H9 (cell line): ENCODE measurements at regions not wholly inside any gene's neighbourhood (a gene's known extent, or its start where the extent isn't known, plus 50 kb on each side); places are given as distances from the start of the nearest gene placed in this dataset.

ENCODE experiments used
- DNase-seq: peaks from one replicate; pipeline ENCODE4 v3.0.0-alpha.2; 2017
- H2AFZ ChIP-seq: one replicate; pipeline ENCODE4 v1.6.1; 2013; ENCODE audit warnings: mild to moderate bottlenecking, low read length, control low read depth, moderate library complexity
- H2AK5ac ChIP-seq: 2 replicates; pipeline ENCODE4 v1.6.1; 2013; ENCODE audit warnings: low read length, control low read depth, mixed read lengths; ENCODE audit not compliant: insufficient read length
- H2BK120ac ChIP-seq: one replicate; pipeline ENCODE4 v1.6.1; 2013; ENCODE audit warnings: low read depth, mild to moderate bottlenecking, low read length, control low read depth, inconsistent platforms; ENCODE audit not compliant: poor library complexity, severe bottlenecking
- H2BK12ac ChIP-seq: 2 replicates; pipeline ENCODE4 v1.6.1; 2013; ENCODE audit warnings: low read length, control low read depth, mixed read lengths, low read depth; ENCODE audit not compliant: insufficient read length
- H2BK15ac ChIP-seq: 2 replicates; pipeline ENCODE4 v1.6.1; 2013; ENCODE audit warnings: low read depth, low read length, control low read depth
- H2BK20ac ChIP-seq: one replicate; pipeline ENCODE4 v1.6.1; 2013; ENCODE audit warnings: low read depth, mild to moderate bottlenecking, low read length, control low read depth, inconsistent platforms; ENCODE audit not compliant: poor library complexity, severe bottlenecking
- H2BK5ac ChIP-seq: 2 replicates; pipeline ENCODE4 v1.6.1; 2013; ENCODE audit warnings: low read length, control low read depth, mixed read lengths; ENCODE audit not compliant: insufficient read length
- H3K14ac ChIP-seq: 2 replicates; pipeline ENCODE4 v1.6.1; 2013; ENCODE audit warnings: low read length, control low read depth; ENCODE audit not compliant: insufficient read depth
- H3K18ac ChIP-seq: 2 replicates; pipeline ENCODE4 v1.6.1; 2013; ENCODE audit warnings: low read depth, mild to moderate bottlenecking, mixed read lengths, low read length, control low read depth; ENCODE audit not compliant: insufficient read length
- H3K23ac ChIP-seq: 2 replicates; pipeline ENCODE4 v1.6.1; 2013; ENCODE audit warnings: low read length, control low read depth, mixed read lengths, low read depth; ENCODE audit not compliant: insufficient read length
- H3K23me2 ChIP-seq: 2 replicates; pipeline ENCODE4 v1.6.1; 2013; ENCODE audit warnings: low read depth, mild to moderate bottlenecking, mixed read lengths, low read length, control low read depth; ENCODE audit not compliant: insufficient read length, poor library complexity, severe bottlenecking
- H3K27ac ChIP-seq: 2 replicates; pipeline ENCODE4 v1.5.1; 2013; ENCODE audit warnings: low read length, control low read depth, mixed read lengths, low read depth; ENCODE audit not compliant: insufficient read length
- H3K27me3 ChIP-seq: 2 replicates; pipeline ENCODE4 v1.6.1; 2013; ENCODE audit warnings: low read length, control low read depth, inconsistent platforms; ENCODE audit not compliant: insufficient read depth
- H3K4ac ChIP-seq: 2 replicates; pipeline ENCODE4 v1.6.1; 2013; ENCODE audit warnings: low read depth, mild to moderate bottlenecking, control low read depth, inconsistent platforms, low read length, moderate library complexity
- H3K4me1 ChIP-seq: 2 replicates; pipeline ENCODE4 v1.6.1; 2013; ENCODE audit warnings: low read length, control low read depth, inconsistent platforms; ENCODE audit not compliant: insufficient read depth
- H3K4me2 ChIP-seq: 2 replicates; pipeline ENCODE4 v1.6.1; 2013; ENCODE audit warnings: low read length, control low read depth, mixed read lengths; ENCODE audit not compliant: insufficient read length, insufficient read depth
- H3K56ac ChIP-seq: 2 replicates; pipeline ENCODE4 v1.6.1; 2013; ENCODE audit warnings: low read depth, mild to moderate bottlenecking, mixed read lengths, low read length, control low read depth; ENCODE audit not compliant: insufficient read length
- H3K79me1 ChIP-seq: 2 replicates; pipeline ENCODE4 v1.6.1; 2013; ENCODE audit warnings: low read depth, mild to moderate bottlenecking, moderate library complexity, low read length, control low read depth, inconsistent platforms; ENCODE audit not compliant: insufficient read depth, poor library complexity, severe bottlenecking
- H3K79me2 ChIP-seq: 2 replicates; pipeline ENCODE4 v1.6.1; 2013; ENCODE audit warnings: low read length, control low read depth, inconsistent platforms; ENCODE audit not compliant: insufficient read depth
- H3K9ac ChIP-seq: 2 replicates; pipeline ENCODE4 v1.6.1; 2013; ENCODE audit warnings: low read length, control low read depth, mixed read lengths; ENCODE audit not compliant: insufficient read length; ENCODE audit errors: extremely low read depth
- H3K9me3 ChIP-seq: one replicate; pipeline ENCODE4 v1.6.1; 2013; ENCODE audit warnings: low read depth, low read length, inconsistent platforms; ENCODE audit not compliant: control insufficient read depth
- H3T11ph ChIP-seq: one replicate; pipeline ENCODE4 v1.6.1; 2013; ENCODE audit warnings: mild to moderate bottlenecking, low read length, control low read depth, inconsistent platforms
- H4K20me1 ChIP-seq: one replicate; pipeline ENCODE4 v1.6.1; 2013; ENCODE audit not compliant: control insufficient read depth, insufficient read length, insufficient read depth
- H4K5ac ChIP-seq: 2 replicates; pipeline ENCODE4 v1.6.1; 2013; ENCODE audit warnings: low read depth, mild to moderate bottlenecking, mixed read lengths, low read length, control low read depth; ENCODE audit not compliant: insufficient read length
- H4K8ac ChIP-seq: replicated peaks from 2 replicates; pipeline ENCODE4 v1.6.1; 2013; ENCODE audit warnings: low read length, control low read depth, mixed read lengths, low read depth; ENCODE audit not compliant: insufficient read length
- H4K91ac ChIP-seq: 2 replicates; pipeline ENCODE4 v1.6.1; 2013; ENCODE audit warnings: low read depth, mild to moderate bottlenecking, moderate library complexity, mixed read lengths, low read length, control low read depth; ENCODE audit not compliant: insufficient read length
- H3K27ac Mint-ChIP-seq, 3 experiments: 2 replicates in 2 of 3; 3 replicates in 1 of 3; pipeline ENCODE4 v1.8.0; 2020 to 2021; ENCODE audit warnings: mixed read lengths in 3 of 3, mild to moderate bottlenecking in 1 of 3, moderate library complexity in 1 of 3
- H3K27me3 Mint-ChIP-seq: 2 replicates; pipeline ENCODE4 v1.8.0; 2021; ENCODE audit warnings: low read depth, mild to moderate bottlenecking, moderate library complexity, mixed read lengths
- H3K36me3 Mint-ChIP-seq, 3 experiments: 2 replicates in 2 of 3; 3 replicates in 1 of 3; pipeline ENCODE4 v1.8.0; 2020 to 2021; ENCODE audit warnings: low read depth in 3 of 3, mixed read lengths in 3 of 3; ENCODE audit not compliant: insufficient read depth in 1 of 3
- H3K4me1 Mint-ChIP-seq, 2 experiments: 2 replicates each; pipeline ENCODE4 v1.8.0; 2020; ENCODE audit warnings: mixed read lengths in 2 of 2
- H3K4me3 Mint-ChIP-seq, 2 experiments: 2 replicates in 1 of 2; 3 replicates in 1 of 2; pipeline ENCODE4 v1.8.0; 2020 to 2021; ENCODE audit warnings: mild to moderate bottlenecking in 2 of 2, mixed read lengths in 2 of 2, moderate library complexity in 1 of 2
- H3K9me3 Mint-ChIP-seq, 2 experiments: 2 replicates in 1 of 2; 3 replicates in 1 of 2; pipeline ENCODE4 v1.8.0; 2020; ENCODE audit warnings: mild to moderate bottlenecking in 2 of 2, mixed read lengths in 2 of 2, moderate library complexity in 1 of 2
- CTCF ChIP-seq: fragments of 200-600 bp; sonication (generic); conservative IDR thresholded peaks from 3 replicates; pipeline ENCODE4 v1.8.0; 2021; ENCODE audit warnings: antibody characterized with exemption, mild to moderate bottlenecking
- WGBS: extraction: QIAGEN DNeasy Blood & Tissue Kit; methylation state at CpG from one replicate; pipeline ENCODE4 v1.1.7; 2013; ENCODE audit warnings: missing lambda C conversion rate, low lambda C conversion rate, mixed read lengths; ENCODE audit not compliant: insufficient read length; ENCODE audit errors: extremely low coverage; 5-methylcytosine and 5-hydroxymethylcytosine counted together

DNA sequence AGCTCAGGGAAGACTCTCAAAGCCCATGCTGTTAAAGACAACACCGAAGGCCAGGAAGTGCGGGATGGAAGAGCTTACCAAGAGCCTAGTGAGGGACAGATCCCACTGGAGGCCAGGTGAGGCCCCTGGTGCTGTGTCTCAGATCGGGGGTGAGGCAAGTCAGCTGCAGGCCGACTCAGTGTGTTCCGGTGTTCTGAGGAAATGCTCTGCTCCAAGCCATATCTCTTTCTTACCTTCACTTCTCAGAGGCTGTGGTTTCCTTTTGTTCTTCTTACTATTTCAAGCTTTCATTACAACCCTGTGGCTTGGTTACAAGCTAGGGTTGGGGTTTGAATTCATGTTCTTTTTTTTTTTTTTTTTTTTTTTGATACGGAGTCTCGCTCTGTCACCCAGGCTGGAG lies 114.3 kb upstream of the ZFP64 start:
- H3K27me3 ChIP-seq, result no peaks in the 10 kb centered on the region; the same call in 1 of the 2 replicates
- H3K4me1 ChIP-seq, result peaks cover 7% of the 10 kb centered on the region; the same call in 1 of the 2 replicates
- H3K4me1 Mint-ChIP-seq, result peaks cover 14 to 22% of the 10 kb centered on the region in 2 experiments
- H2BK120ac ChIP-seq, result no peak overlapping the region
- H3K79me2 ChIP-seq, result no peaks in the 10 kb centered on the region
- H4K8ac ChIP-seq, result no peak overlapping the region
- H3K4ac ChIP-seq, result no peak overlapping the region
- H2BK15ac ChIP-seq, result no peak overlapping the region
- no peak overlapping the region for H3K4me2 ChIP-seq
- no peak overlapping the region for H2AFZ ChIP-seq
- no peaks in the 10 kb centered on the region for H3K23me2 ChIP-seq
- no peak overlapping the region for H3K23ac ChIP-seq
- H3K9me3 Mint-ChIP-seq, result no peaks in the 10 kb centered on the region
- H3K9me3 ChIP-seq, result no peaks in the 10 kb centered on the region
- no peak overlapping the region for H3K56ac ChIP-seq
- no peak overlapping the region for H3K9ac ChIP-seq
- H3K18ac ChIP-seq, result no peak overlapping the region
- no peak for TF ChIP-seq CTCF
- no peak overlapping the region for H3K4me3 Mint-ChIP-seq
- no peak overlapping the region for H2BK5ac ChIP-seq
- H2AK5ac ChIP-seq, result no peak overlapping the region
- H2BK12ac ChIP-seq, result no peak overlapping the region
- no peak overlapping the region for H3T11ph ChIP-seq
- no peaks in the 10 kb centered on the region for H3K36me3 Mint-ChIP-seq
- H3K14ac ChIP-seq, result no peak overlapping the region
- H3K27ac Mint-ChIP-seq, result no peak overlapping the region
- no peak overlapping the region for H4K91ac ChIP-seq
- no CpG with 5 or more reads among the region's 7 CpGs for WGBS
- no peak overlapping the region for H2BK20ac ChIP-seq
- H4K20me1 ChIP-seq, result no peaks in the 10 kb centered on the region
- no peak overlapping the region for H4K5ac ChIP-seq
- H3K27ac ChIP-seq, result no peak overlapping the region
- DNase-seq, result no peak
- peaks cover 15% of the 10 kb centered on the region for H3K27me3 Mint-ChIP-seq
- H3K79me1 ChIP-seq, result no peaks in the 10 kb centered on the region
